SK-N-SH (cell line): ENCODE measurements at regions not wholly inside any gene's neighbourhood (a gene's known extent, or its start where the extent isn't known, plus 50 kb on each side); places are given as distances from the start of the nearest gene placed in this dataset.

ENCODE experiments used
- POLR2AphosphoS5 ChIP-seq: IDR thresholded peaks from 2 replicates; pipeline ENCODE4 v1.6.1; 2012; ENCODE audit warnings: low read depth, low read length
- TF ChIP-seq, protein P1 (sequence below): fragments of 200-600 bp; sonication (generic); IDR thresholded peaks from 2 replicates; pipeline ENCODE4 v1.6.1; 2017; ENCODE audit warnings: antibody characterized with exemption, mild to moderate bottlenecking, moderate library complexity

DNA sequence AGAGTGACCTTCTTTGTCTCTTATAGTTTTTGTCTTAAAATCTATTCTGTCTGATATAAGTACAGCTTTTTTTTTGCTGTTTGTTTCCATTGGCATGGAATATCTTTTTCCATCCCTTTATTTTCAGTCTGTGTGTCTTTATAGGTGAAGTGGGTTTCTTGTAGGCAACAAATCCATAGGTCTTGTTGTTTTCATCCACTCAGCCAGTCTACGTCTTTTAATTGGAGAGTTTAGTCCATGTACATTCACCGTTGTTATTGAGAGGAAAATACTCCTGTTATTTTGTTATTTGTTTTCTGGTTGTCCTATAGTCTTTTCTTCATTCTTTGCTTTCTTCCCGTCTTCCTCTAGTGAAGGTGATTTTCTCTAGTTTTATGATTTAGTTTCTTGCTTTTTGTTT is 115.9 kb downstream of the IFI44 start:
- TF ChIP-seq, protein P1, sequence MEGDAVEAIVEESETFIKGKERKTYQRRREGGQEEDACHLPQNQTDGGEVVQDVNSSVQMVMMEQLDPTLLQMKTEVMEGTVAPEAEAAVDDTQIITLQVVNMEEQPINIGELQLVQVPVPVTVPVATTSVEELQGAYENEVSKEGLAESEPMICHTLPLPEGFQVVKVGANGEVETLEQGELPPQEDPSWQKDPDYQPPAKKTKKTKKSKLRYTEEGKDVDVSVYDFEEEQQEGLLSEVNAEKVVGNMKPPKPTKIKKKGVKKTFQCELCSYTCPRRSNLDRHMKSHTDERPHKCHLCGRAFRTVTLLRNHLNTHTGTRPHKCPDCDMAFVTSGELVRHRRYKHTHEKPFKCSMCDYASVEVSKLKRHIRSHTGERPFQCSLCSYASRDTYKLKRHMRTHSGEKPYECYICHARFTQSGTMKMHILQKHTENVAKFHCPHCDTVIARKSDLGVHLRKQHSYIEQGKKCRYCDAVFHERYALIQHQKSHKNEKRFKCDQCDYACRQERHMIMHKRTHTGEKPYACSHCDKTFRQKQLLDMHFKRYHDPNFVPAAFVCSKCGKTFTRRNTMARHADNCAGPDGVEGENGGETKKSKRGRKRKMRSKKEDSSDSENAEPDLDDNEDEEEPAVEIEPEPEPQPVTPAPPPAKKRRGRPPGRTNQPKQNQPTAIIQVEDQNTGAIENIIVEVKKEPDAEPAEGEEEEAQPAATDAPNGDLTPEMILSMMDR: no peak
- no peak for TF ChIP-seq POLR2AphosphoS5
